ENCODE measurements at regions not wholly inside any gene's neighbourhood (a gene's known extent, or its start where the extent isn't known, plus 50 kb on each side); places are given as distances from the start of the nearest gene placed in this dataset.

DNA sequence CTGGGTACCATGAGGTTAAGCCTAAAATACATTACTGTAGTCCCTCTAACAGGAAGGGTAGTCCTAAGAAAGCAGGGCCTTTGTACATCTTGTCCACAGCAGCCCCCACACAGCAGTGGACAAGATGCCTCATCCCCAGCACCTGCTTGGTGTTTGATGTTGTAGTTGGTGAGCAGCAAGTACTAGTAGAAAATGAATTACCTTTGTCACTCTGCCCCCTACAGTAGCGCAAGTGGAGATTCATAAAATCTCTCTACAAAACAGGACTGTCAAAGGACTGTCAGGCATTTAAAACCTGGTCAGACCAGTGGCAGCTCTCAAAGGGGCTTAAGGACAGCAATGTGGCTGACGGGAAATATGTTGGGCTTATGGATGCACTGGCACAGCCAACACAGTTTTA is 122.5 kb downstream of the TMEM174 start:
- TF ChIP-seq, protein P1, sequence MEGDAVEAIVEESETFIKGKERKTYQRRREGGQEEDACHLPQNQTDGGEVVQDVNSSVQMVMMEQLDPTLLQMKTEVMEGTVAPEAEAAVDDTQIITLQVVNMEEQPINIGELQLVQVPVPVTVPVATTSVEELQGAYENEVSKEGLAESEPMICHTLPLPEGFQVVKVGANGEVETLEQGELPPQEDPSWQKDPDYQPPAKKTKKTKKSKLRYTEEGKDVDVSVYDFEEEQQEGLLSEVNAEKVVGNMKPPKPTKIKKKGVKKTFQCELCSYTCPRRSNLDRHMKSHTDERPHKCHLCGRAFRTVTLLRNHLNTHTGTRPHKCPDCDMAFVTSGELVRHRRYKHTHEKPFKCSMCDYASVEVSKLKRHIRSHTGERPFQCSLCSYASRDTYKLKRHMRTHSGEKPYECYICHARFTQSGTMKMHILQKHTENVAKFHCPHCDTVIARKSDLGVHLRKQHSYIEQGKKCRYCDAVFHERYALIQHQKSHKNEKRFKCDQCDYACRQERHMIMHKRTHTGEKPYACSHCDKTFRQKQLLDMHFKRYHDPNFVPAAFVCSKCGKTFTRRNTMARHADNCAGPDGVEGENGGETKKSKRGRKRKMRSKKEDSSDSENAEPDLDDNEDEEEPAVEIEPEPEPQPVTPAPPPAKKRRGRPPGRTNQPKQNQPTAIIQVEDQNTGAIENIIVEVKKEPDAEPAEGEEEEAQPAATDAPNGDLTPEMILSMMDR (conservative IDR thresholded peaks at IDR 0.05; ENCODE audit: low read depth in 2 of 2), result peak; percentile 47 to 56
- TF ChIP-seq, protein P2, sequence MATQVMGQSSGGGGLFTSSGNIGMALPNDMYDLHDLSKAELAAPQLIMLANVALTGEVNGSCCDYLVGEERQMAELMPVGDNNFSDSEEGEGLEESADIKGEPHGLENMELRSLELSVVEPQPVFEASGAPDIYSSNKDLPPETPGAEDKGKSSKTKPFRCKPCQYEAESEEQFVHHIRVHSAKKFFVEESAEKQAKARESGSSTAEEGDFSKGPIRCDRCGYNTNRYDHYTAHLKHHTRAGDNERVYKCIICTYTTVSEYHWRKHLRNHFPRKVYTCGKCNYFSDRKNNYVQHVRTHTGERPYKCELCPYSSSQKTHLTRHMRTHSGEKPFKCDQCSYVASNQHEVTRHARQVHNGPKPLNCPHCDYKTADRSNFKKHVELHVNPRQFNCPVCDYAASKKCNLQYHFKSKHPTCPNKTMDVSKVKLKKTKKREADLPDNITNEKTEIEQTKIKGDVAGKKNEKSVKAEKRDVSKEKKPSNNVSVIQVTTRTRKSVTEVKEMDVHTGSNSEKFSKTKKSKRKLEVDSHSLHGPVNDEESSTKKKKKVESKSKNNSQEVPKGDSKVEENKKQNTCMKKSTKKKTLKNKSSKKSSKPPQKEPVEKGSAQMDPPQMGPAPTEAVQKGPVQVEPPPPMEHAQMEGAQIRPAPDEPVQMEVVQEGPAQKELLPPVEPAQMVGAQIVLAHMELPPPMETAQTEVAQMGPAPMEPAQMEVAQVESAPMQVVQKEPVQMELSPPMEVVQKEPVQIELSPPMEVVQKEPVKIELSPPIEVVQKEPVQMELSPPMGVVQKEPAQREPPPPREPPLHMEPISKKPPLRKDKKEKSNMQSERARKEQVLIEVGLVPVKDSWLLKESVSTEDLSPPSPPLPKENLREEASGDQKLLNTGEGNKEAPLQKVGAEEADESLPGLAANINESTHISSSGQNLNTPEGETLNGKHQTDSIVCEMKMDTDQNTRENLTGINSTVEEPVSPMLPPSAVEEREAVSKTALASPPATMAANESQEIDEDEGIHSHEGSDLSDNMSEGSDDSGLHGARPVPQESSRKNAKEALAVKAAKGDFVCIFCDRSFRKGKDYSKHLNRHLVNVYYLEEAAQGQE (IDR thresholded peaks at IDR 0.05; ENCODE audit: unreplicated experiment), result no peak
- TF ChIP-seq POLR2AphosphoS5 (IDR thresholded peaks at IDR 0.05; ENCODE audit: low read depth) (no peak), EZH2phosphoT487 (IDR thresholded peaks at IDR 0.05; ENCODE audit: unreplicated experiment) (no peak)
